ENCODE measurements at regions not wholly inside any gene's neighbourhood (a gene's known extent, or its start where the extent isn't known, plus 50 kb on each side); places are given as distances from the start of the nearest gene placed in this dataset.

DNA sequence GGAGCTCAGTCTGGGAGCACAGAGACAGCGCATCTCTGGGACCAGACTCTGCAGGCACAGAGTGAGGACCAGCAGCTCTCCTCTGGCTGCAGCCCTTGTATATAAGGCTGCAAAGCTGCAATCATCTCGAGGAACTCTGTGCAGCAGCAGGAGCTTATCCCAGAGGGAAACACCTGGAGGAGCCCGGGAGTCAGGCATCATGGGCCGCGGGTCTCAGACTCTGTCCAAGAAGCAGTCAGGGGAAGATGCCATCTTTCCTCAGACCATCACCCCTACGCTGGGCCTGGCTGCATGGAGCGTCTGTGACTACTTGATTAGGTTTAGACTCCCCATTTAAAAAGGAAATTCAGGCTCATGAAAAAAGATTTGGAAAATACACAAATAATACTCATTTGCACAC lies 122.0 kb downstream of the IRF8 start:
- no peak overlapping the region for H3K4me3 ChIP-seq (ENCODE audit: low read depth, poor library complexity, severe bottlenecking)
- 76 to 81% methylated on average over 7 of the region's 7 CpGs for WGBS, 2 donors
- peak in 1 of 2 donors; percentile 78 for DNase-seq (ENCODE audit: low spot score in 2 of 2)
- no peak for TF ChIP-seq POLR2A (IDR thresholded peaks at IDR 0.05)
- TF ChIP-seq, protein P1, sequence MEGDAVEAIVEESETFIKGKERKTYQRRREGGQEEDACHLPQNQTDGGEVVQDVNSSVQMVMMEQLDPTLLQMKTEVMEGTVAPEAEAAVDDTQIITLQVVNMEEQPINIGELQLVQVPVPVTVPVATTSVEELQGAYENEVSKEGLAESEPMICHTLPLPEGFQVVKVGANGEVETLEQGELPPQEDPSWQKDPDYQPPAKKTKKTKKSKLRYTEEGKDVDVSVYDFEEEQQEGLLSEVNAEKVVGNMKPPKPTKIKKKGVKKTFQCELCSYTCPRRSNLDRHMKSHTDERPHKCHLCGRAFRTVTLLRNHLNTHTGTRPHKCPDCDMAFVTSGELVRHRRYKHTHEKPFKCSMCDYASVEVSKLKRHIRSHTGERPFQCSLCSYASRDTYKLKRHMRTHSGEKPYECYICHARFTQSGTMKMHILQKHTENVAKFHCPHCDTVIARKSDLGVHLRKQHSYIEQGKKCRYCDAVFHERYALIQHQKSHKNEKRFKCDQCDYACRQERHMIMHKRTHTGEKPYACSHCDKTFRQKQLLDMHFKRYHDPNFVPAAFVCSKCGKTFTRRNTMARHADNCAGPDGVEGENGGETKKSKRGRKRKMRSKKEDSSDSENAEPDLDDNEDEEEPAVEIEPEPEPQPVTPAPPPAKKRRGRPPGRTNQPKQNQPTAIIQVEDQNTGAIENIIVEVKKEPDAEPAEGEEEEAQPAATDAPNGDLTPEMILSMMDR (IDR thresholded peaks at IDR 0.05), result no peak
- intact Hi-C loops (cut with DNase I; ENCODE audit: low total_unique reads), result no loop called here

GRCh38 chr16:86022381-86022960 lies 123.5 kb downstream of the IRF8 start:
- no peak overlapping the region for H3K4me3 ChIP-seq (ENCODE audit: low read depth, poor library complexity, severe bottlenecking)
- 62 to 72% methylated on average over 7 of the region's 7 CpGs for WGBS, 2 donors
- intact Hi-C loops (cut with DNase I; ENCODE audit: low total_unique reads), result no loop called here
- peak in 1 of 2 donors; percentile 70 for DNase-seq (ENCODE audit: low spot score in 2 of 2)
- TF ChIP-seq, protein P1 (IDR thresholded peaks at IDR 0.05), result no peak
- no peak for TF ChIP-seq POLR2A (IDR thresholded peaks at IDR 0.05)

DNA sequence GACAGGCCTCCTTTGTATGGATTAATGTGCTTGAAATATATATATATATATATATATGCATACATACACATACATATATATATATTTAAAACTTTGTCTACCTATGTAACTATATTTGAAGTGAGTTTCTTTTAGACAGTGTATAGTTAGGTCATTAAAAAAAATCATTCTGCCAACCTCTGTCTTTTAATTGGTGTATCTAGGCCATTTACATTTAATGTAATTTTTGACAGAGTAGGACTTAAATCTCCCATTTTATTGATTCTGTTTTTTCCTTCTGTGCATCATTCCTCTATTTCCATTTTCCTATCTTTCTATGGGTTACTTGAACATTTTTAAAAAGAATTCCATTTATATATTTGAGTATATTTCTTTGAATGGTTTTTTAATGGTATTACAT lies 125.2 kb downstream of the IRF8 start:
- intact Hi-C loops (cut with DNase I; ENCODE audit: low total_unique reads), result no loop called here
- DNase-seq (ENCODE audit: low spot score in 2 of 2), result no peak
- TF ChIP-seq POLR2A (IDR thresholded peaks at IDR 0.05), result no peak
- TF ChIP-seq, protein P1 (IDR thresholded peaks at IDR 0.05), result no peak
- no peak overlapping the region for H3K4me3 ChIP-seq (ENCODE audit: low read depth, poor library complexity, severe bottlenecking)

- TF ChIP-seq, protein P1 (IDR thresholded peaks at IDR 0.05), result no peak
- TF ChIP-seq POLR2A (IDR thresholded peaks at IDR 0.05), result no peak
- whole genome bisulfite sequencing, 2 donors, result 61 to 75% methylated on average over 1 to 3 of the region's 3 CpGs
- intact Hi-C loops (cut with DNase I; ENCODE audit: low total_unique reads), result no loop called here
- DNase-seq (ENCODE audit: low spot score in 2 of 2), result peak in 1 of 2 donors; percentile 76
- H3K4me3 ChIP-seq (ENCODE audit: low read depth, poor library complexity, severe bottlenecking), result no peak overlapping the region
Measured at GRCh38 chr16:86025706-86026105, 126.7 kb downstream of the IRF8 start.

GRCh38 chr16:86026171-86026910 lies 127.4 kb downstream of the IRF8 start:
- H3K4me3 ChIP-seq (ENCODE audit: low read depth, poor library complexity, severe bottlenecking), result no peak overlapping the region
- TF ChIP-seq POLR2A (IDR thresholded peaks at IDR 0.05), result no peak
- TF ChIP-seq, protein P1 (IDR thresholded peaks at IDR 0.05), result no peak
- intact Hi-C loops (cut with DNase I; ENCODE audit: low total_unique reads), result no loop called here
- 70% methylated on average over 14 to 15 of the region's 15 CpGs for WGBS, 2 donors
- peak in 1 of 2 donors; percentile 70 for DNase-seq (ENCODE audit: low spot score in 2 of 2)

All from lower leg skin (tissue), 4 donors.